GM10266 (cell line): ENCODE measurements at regions not wholly inside any gene's neighbourhood (a gene's known extent, or its start where the extent isn't known, plus 50 kb on each side); places are given as distances from the start of the nearest gene placed in this dataset.

ENCODE experiments used
- DNase-seq: peaks from one replicate; pipeline ENCODE4 v3.0.0; 2012; ENCODE audit errors: extremely low spot score
- CTCF ChIP-seq: IDR thresholded peaks from 2 replicates; pipeline ENCODE4 v1.5.1; 2012; ENCODE audit warnings: mild to moderate bottlenecking, low read depth; ENCODE audit not compliant: control insufficient read depth, insufficient read depth; ENCODE audit errors: missing control alignments

DNA sequence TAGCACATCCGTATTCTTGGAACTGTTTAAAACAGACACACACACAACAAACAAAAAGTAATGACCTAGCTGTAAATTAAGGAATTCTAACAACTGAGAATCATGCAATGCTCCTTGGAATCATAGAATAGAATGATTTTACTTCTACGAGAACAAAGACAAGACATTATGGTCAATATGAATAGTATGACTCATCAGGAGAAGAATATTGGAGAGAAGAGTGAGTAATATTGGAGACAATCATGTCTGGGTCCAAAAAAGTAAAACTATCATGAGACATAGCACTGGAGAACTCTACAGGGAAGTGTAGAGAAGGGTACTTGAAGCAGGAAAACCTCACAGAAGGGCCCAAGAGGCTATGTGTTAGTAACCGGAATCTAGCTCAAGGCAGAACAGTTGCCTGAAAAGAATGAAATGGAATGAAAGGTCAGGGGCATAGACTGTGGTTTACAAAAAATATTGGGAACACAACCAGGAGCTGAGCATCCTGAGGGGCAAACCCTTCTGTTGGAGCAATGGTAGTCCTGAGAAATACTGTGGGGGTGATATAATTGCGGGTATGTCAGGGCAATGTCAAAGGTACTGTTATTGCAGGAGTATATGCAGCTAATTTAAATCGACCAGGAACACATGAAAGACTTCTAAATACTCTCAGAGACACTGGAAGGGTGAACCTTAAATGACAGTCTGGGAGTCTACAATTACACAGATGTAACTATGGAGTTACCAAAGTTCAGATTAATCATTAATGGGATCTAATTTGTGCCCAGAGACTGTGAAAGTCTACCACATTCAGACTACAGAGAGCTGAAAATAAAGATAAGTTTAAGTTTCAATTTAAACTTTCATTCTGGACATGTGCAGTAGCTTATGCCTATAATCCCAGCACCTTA lies 201.2 kb downstream of the BCHE start:
- TF ChIP-seq CTCF: no peak
- DNase-seq: no peak

- DNase-seq: no peak
- TF ChIP-seq CTCF: peak; percentile 13
Observed at GRCh38 chr3:165624761-165625160, 212.5 kb downstream of the BCHE start.

GRCh38 chr3:165622356-165622755 lies 214.9 kb downstream of the BCHE start:
- TF ChIP-seq CTCF: no peak
- no peak for DNase-seq

DNA sequence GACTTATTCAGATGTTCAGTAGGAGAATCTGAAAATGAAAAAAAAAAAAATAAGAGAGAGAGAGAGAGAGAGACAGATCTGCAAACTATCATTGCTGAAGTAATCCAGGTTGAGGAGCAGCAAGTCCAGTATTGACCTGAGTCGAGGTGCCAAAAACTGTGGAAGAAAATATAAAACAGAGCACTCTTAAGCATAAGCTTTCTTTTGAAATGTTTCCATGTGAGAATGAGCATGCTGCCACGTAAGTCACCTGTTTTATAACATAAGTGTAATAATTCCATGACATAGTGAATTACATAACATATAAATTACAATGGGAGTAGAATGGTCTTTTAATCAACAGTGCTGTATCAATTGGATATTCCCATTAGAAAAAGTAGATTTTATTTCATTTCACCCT lies 218.2 kb downstream of the BCHE start:
- no peak for DNase-seq
- TF ChIP-seq CTCF: no peak

DNA sequence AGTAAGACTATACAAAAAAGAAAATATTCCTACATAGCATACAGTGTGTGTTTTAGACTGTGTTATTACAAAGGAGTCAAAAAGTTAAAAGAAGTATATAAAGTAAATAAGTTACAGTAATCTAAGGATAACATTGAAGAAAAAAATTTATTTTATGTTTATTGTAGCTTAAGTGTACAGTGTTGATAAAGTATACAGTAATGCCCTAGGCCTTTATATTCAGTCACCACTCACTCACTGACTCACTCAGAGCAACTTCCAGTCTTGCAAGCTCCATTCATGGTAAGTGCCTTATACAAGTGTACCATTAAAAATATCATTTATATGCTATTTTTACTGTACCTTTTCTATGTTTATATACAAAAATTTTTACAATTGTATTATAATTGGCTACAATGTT lies 220.1 kb downstream of the BCHE start:
- no peak for DNase-seq
- no peak for TF ChIP-seq CTCF

DNA sequence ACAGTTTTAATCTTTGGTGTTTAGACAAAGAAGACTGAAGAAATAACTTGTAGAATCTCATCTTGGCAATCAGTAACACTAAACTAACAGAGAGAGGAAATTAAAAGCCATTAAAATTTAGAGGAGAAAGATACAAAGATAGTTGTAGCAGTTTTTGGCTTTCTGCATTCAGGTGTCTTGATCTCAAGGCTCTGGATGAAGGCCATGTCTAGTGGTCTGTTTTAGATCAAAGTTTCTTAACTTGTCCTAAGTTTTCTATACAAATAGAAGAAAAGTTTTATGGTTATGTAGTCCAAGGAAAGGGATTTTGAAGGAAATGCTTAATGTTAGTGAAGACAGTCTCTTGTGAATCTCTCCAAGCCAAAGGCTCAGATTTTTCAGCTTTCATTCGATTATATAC lies 222.9 kb downstream of the BCHE start:
- TF ChIP-seq CTCF: no peak
- no peak for DNase-seq

- DNase-seq: no peak
- TF ChIP-seq CTCF: no peak
Observed at GRCh38 chr3:165613014-165613413, 224.2 kb downstream of the BCHE start.
